ENCODE measurements at regions not wholly inside any gene's neighbourhood (a gene's known extent, or its start where the extent isn't known, plus 50 kb on each side); places are given as distances from the start of the nearest gene placed in this dataset.

DNA sequence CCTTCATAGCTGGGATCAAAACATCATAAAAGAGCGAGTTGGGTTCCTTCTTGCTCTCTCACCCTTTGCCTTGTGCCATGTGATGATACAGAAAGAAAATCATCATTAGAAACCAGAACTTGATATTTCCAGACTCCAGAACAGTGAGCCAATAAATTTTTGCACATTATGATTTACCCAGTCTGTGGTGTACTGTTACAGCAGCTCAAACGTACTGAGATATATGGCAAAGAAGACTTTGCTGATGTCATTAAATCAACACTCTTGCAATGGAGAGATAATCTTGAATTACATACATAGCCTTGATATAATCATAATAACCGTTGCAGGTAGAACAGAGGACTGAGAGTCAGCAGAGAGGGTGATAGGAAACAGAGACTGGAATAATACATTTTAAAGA lies 1271.6 kb downstream of the CDH12 start:
- TF ChIP-seq EZH2 (IDR thresholded peaks at IDR 0.05; ENCODE audit: borderline replicate concordance, low read depth, low read length, poor library complexity, severe bottlenecking), result no peak
- TF ChIP-seq, protein P1, sequence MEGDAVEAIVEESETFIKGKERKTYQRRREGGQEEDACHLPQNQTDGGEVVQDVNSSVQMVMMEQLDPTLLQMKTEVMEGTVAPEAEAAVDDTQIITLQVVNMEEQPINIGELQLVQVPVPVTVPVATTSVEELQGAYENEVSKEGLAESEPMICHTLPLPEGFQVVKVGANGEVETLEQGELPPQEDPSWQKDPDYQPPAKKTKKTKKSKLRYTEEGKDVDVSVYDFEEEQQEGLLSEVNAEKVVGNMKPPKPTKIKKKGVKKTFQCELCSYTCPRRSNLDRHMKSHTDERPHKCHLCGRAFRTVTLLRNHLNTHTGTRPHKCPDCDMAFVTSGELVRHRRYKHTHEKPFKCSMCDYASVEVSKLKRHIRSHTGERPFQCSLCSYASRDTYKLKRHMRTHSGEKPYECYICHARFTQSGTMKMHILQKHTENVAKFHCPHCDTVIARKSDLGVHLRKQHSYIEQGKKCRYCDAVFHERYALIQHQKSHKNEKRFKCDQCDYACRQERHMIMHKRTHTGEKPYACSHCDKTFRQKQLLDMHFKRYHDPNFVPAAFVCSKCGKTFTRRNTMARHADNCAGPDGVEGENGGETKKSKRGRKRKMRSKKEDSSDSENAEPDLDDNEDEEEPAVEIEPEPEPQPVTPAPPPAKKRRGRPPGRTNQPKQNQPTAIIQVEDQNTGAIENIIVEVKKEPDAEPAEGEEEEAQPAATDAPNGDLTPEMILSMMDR (conservative IDR thresholded peaks at IDR 0.05; ENCODE audit: low read depth, low read length), result no peak

Data from A673 (cell line).